HepG2 (cell line): ENCODE measurements at regions not wholly inside any gene's neighbourhood (a gene's known extent, or its start where the extent isn't known, plus 50 kb on each side); places are given as distances from the start of the nearest gene placed in this dataset.
"Not testable (repeated sequence)": the region's sequence is repeated elsewhere in the genome, so short reads cannot be mapped to it uniquely, and the experiment has no call there.

Experiments used
- TSC22D2 ChIP-seq: sonication (generic); formaldehyde crosslinking; IDR thresholded peaks from 2 replicates; pipeline ENCODE4 v1.5.1; 2020; ENCODE audit warnings: missing genetic modification reagents, mild to moderate bottlenecking, borderline replicate concordance
- YY1 ChIP-seq: IDR thresholded peaks from 2 replicates; pipeline ENCODE4 v1.6.1; 2011; ENCODE audit warnings: low read length, low read depth, moderate library complexity, mild to moderate bottlenecking; ENCODE audit not compliant: insufficient read depth, insufficient replicate concordance
- ZBTB7B ChIP-seq: sonication (generic); formaldehyde crosslinking; IDR thresholded peaks from 2 replicates; pipeline ENCODE4 v1.4.0; 2020; ENCODE audit warnings: missing genetic modification reagents
- ZEB1 ChIP-seq: IDR thresholded peaks from 2 replicates; pipeline ENCODE4 v1.6.1; 2012; ENCODE audit warnings: mild to moderate bottlenecking, low read depth, inconsistent platforms; ENCODE audit not compliant: insufficient replicate concordance
- ZHX2 ChIP-seq, 2 experiments: sonication (generic) in 1 of 2; formaldehyde crosslinking in 1 of 2; IDR thresholded peaks; 2 replicates each; pipeline versions ENCODE4 v1.6.1 to v1.9.0; 2014 to 2022; ENCODE audit warnings: antibody characterized with exemption in 1 of 2, borderline replicate concordance in 1 of 2, inconsistent platforms in 1 of 2, low read depth in 1 of 2, missing genetic modification reagents in 1 of 2
- ZNF761 ChIP-seq: sonication (generic); formaldehyde crosslinking; conservative IDR thresholded peaks from 2 replicates; pipeline ENCODE4 v1.4.0; 2020; ENCODE audit warnings: mild to moderate bottlenecking, missing genetic modification reagents
- TF ChIP-seq, protein P1 (sequence below), 2 experiments: sonication (generic) in 1 of 2; formaldehyde crosslinking in 1 of 2; IDR thresholded peaks; 2 replicates each; pipeline versions ENCODE4 v1.4.0 to v1.6.1; 2016 to 2020; ENCODE audit warnings: borderline replicate concordance in 1 of 2, low read depth in 1 of 2, mild to moderate bottlenecking in 1 of 2, missing genetic modification reagents in 1 of 2
- TF ChIP-seq, protein P2 (sequence below): sonication (generic); formaldehyde crosslinking; conservative IDR thresholded peaks from 2 replicates; pipeline ENCODE4 v1.4.0; 2020; ENCODE audit warnings: mild to moderate bottlenecking, missing genetic modification reagents, moderate library complexity

GRCh38 chr1:778451-779278 is 92.2 kb upstream of the OR4F16 start (continued):
- TF ChIP-seq ZHX2 (IDR thresholded peaks at IDR 0.05; ENCODE audit: low read depth) (peak; percentile 98), ZHX2 (CRISPR knock-in tag; IDR thresholded peaks at IDR 0.05; ENCODE audit: borderline replicate concordance) (0 out of 2 replicates have a peak, but pooled peaks have one; percentile 41), YY1 (peak; percentile 84), ZNF761 (0 out of 2 replicates have a peak, but pooled peaks have one; percentile 61), ZBTB7B (CRISPR knock-in tag) (peak; percentile 38; the same call in 1 of the 2 replicates), ZEB1 (peak; percentile 40), TSC22D2 (peak; percentile 80; the same call in 1 of the 2 replicates)
- TF ChIP-seq, protein P1, sequence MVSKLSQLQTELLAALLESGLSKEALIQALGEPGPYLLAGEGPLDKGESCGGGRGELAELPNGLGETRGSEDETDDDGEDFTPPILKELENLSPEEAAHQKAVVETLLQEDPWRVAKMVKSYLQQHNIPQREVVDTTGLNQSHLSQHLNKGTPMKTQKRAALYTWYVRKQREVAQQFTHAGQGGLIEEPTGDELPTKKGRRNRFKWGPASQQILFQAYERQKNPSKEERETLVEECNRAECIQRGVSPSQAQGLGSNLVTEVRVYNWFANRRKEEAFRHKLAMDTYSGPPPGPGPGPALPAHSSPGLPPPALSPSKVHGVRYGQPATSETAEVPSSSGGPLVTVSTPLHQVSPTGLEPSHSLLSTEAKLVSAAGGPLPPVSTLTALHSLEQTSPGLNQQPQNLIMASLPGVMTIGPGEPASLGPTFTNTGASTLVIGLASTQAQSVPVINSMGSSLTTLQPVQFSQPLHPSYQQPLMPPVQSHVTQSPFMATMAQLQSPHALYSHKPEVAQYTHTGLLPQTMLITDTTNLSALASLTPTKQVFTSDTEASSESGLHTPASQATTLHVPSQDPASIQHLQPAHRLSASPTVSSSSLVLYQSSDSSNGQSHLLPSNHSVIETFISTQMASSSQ (IDR thresholded peaks at IDR 0.05; ENCODE audit: low read depth): not testable (repeated sequence)
- TF ChIP-seq, protein P1 (CRISPR knock-in tag; IDR thresholded peaks at IDR 0.05; ENCODE audit: borderline replicate concordance): peak; percentile 63; the same call in 1 of the 2 replicates
- TF ChIP-seq, protein P2, sequence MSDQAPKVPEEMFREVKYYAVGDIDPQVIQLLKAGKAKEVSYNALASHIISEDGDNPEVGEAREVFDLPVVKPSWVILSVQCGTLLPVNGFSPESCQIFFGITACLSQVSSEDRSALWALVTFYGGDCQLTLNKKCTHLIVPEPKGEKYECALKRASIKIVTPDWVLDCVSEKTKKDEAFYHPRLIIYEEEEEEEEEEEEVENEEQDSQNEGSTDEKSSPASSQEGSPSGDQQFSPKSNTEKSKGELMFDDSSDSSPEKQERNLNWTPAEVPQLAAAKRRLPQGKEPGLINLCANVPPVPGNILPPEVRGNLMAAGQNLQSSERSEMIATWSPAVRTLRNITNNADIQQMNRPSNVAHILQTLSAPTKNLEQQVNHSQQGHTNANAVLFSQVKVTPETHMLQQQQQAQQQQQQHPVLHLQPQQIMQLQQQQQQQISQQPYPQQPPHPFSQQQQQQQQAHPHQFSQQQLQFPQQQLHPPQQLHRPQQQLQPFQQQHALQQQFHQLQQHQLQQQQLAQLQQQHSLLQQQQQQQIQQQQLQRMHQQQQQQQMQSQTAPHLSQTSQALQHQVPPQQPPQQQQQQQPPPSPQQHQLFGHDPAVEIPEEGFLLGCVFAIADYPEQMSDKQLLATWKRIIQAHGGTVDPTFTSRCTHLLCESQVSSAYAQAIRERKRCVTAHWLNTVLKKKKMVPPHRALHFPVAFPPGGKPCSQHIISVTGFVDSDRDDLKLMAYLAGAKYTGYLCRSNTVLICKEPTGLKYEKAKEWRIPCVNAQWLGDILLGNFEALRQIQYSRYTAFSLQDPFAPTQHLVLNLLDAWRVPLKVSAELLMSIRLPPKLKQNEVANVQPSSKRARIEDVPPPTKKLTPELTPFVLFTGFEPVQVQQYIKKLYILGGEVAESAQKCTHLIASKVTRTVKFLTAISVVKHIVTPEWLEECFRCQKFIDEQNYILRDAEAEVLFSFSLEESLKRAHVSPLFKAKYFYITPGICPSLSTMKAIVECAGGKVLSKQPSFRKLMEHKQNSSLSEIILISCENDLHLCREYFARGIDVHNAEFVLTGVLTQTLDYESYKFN: peak; percentile 36
